ENCODE measurements at regions not wholly inside any gene's neighbourhood (a gene's known extent, or its start where the extent isn't known, plus 50 kb on each side); places are given as distances from the start of the nearest gene placed in this dataset.
"Not testable (repeated sequence)": the region's sequence is repeated elsewhere in the genome, so short reads cannot be mapped to it uniquely, and the experiment has no call there.

DNA sequence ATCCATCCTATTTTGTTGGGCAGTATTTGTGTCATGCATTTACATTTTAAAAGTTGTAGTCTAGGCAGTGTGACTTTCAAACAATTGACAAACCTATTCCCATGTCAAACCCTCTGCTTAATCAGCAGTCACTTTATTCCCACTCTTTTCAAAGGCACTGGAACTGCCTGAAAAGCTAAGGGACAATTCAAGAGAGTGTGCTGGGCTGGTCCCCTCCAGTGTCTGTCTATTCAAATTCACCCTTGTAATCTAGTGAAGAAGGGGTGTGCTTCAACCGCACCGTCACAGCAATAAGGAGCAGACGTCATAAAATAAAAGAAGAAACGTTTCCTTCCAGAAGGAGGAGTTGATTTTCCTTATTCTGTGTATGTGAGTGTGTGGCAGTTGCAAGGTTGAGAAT, 197.0 kb upstream of the MAD2L1 start:
- H3K27ac ChIP-seq: no peak overlapping the region
- TF ChIP-seq, protein P1, sequence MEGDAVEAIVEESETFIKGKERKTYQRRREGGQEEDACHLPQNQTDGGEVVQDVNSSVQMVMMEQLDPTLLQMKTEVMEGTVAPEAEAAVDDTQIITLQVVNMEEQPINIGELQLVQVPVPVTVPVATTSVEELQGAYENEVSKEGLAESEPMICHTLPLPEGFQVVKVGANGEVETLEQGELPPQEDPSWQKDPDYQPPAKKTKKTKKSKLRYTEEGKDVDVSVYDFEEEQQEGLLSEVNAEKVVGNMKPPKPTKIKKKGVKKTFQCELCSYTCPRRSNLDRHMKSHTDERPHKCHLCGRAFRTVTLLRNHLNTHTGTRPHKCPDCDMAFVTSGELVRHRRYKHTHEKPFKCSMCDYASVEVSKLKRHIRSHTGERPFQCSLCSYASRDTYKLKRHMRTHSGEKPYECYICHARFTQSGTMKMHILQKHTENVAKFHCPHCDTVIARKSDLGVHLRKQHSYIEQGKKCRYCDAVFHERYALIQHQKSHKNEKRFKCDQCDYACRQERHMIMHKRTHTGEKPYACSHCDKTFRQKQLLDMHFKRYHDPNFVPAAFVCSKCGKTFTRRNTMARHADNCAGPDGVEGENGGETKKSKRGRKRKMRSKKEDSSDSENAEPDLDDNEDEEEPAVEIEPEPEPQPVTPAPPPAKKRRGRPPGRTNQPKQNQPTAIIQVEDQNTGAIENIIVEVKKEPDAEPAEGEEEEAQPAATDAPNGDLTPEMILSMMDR (conservative IDR thresholded peaks at IDR 0.05): no peak
- no peak for TF ChIP-seq ZFX (IDR thresholded peaks at IDR 0.05)

DNA sequence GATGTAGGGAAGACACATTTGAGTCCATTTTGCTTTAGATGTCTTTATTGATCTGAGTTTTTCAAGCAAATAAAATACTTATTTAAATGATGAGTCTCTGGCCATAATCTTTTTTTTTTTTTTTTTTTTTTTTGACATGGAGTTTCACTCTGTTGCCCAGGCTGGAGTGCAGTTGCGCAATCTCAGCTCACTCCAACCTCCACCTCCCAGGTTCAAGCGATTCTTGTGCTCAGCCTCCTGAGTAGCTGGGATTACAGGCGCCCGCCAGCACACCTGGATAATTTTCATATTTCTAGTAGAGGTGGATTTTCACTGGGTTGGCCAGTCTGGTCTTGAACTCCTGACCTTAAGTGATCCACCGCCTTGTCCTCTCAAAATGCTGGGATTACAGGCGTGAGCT, 194.5 kb upstream of the MAD2L1 start:
- H3K27ac ChIP-seq: no peak overlapping the region
- TF ChIP-seq, protein P1 (conservative IDR thresholded peaks at IDR 0.05): no peak
- TF ChIP-seq ZFX (IDR thresholded peaks at IDR 0.05): no peak

DNA sequence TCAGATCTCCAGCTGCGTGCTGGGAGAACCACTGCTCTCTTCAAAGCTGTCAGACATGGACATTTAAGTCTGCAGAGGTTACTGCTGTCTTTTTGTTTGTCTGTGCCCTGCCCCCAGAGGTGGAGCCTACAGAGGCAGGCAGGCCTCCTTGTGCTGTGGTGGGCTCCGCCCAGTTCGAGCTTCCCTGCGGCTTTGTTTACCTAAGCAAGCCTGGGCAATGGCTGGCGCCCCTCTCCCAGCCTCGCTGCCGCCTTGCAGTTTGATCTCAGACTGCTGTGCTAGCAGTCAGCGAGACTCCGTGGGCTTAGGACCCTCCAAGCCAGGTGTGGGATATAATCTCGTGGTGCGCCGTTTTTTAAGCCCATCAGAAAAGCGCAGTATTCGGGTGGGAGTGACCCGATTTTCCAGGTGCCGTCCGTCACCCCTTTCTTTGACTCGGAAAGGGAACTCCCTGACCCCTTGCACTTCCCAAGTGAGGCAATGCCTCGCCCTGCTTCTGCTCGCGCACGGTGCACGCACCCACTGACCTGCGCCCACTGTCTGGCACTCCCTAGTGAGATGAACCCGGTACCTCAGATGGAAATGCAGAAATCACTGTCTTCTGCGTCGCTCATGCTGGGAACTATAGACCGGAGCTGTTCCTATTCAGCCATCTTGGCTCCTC, 189.6 kb upstream of the MAD2L1 start:
- H3K27ac ChIP-seq: not testable (repeated sequence)

DNA sequence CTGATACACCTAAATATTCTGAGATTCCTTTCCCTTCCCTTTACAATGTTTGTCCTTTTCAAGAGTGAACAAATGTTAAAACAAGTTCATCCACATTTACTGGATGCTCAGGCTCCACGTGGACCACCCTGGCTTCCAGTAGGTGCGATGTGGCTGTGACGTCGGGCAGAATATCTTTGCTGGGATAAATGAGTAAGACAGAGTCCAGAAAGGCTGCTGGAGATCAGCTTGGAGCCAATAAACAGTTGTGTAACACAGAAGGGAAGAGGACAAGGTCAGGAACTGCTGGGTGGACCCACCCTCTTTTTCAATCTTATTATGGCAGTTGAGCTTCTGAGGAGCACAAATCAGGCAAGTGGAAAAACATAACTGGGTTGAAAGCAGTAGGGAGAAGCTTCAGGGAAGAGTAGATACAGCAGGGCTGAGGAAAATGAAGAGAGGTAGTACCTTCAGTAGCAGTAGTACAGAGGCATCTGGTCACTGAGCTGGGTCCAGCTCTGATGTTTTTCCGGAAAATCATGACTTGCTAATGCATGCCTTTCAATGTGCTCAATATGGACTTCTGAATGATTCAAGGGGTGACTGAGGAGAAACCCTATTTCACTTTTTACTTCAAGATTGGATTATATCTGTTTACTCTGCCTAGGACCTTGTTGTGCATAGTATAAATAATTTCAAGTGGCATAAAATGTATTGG, 171.8 kb upstream of the MAD2L1 start:
- no peak for TF ChIP-seq ZFX (IDR thresholded peaks at IDR 0.05)
- TF ChIP-seq, protein P1 (conservative IDR thresholded peaks at IDR 0.05): no peak
- no peak overlapping the region for H3K27ac ChIP-seq

DNA sequence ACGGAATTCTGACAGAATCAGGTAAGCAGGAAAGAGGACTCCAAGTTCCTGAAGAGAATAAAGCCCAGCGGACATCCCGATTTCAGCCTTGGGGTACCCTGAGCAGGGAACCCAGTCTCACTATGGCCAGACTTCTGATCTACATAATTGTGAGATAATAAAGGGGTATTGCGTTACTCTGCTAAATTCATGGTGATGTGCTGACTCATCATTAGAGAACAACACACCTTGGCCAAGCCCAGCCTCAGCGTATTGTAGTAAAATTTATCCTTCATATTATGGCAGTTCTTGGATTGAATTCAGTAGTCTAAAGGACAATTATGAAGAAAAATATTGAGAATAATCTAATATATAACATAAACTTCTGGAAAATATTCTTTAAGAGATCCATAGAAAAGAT, 170.2 kb upstream of the MAD2L1 start:
- TF ChIP-seq ZFX (IDR thresholded peaks at IDR 0.05): no peak
- TF ChIP-seq, protein P1 (conservative IDR thresholded peaks at IDR 0.05): no peak
- H3K27ac ChIP-seq: no peak overlapping the region

DNA sequence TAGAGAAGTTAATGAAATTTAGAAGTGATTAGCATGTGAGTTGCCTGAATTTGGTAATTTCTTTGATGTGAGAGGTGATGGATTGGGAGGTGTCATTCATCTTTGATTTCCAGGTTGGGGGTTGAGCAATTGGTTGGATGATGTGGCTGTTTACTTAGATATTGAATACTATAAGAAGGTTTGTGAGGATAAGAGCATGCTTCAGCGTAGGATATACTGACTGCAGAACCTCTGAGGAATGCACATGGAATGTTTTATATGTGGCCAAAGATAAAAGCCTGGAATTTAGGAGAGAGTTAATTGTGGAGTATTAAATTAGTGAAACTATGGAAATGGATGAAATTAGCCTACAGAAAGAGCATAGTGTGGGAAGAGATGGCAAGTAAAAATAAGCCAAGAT, 165.4 kb upstream of the MAD2L1 start:
- no peak overlapping the region for H3K27ac ChIP-seq
- TF ChIP-seq ZFX (IDR thresholded peaks at IDR 0.05): no peak
- TF ChIP-seq, protein P1 (conservative IDR thresholded peaks at IDR 0.05): no peak

DNA sequence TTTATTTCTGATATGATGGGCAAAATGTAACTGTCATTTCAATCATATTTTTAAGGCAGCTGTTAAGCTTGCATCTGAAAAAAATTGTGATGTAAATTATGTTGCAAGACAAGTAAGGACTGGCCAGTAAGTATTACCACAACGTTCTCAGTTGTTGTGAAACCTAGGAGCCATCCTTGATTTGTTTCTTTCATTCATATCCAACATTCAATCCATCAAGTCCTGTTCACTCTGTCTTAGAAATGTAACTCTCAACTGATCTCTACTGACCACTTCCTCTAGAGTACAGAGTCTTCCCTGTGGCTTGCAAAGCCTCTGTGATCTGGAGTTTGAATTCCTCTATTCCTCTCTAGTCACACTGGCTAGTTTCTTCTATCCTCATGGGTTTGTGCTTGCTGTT, 161.4 kb upstream of the MAD2L1 start:
- no peak for TF ChIP-seq ZFX (IDR thresholded peaks at IDR 0.05)
- TF ChIP-seq, protein P1 (conservative IDR thresholded peaks at IDR 0.05): no peak
- no peak overlapping the region for H3K27ac ChIP-seq

DNA sequence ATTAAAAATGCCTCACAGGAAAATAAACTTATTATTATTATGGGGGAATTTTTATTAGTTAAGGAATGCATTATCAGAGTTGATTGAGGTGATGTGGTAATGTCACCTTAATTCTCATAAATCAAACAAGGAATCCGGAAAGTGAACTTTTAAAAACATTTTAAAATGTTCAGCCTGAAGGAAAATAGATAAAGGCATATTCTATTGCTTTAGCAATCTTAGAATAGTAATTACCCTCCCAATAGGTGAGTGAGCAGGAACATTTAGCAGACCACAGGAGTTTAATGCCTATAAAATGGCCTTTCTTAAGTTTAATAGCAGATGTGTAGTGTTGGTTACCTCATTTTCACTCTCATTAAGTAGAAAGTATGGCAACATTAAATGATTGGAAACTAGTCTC, 160.9 kb upstream of the MAD2L1 start:
- no peak overlapping the region for H3K27ac ChIP-seq
- no peak for TF ChIP-seq ZFX (IDR thresholded peaks at IDR 0.05)
- TF ChIP-seq, protein P1 (conservative IDR thresholded peaks at IDR 0.05): no peak
